ENCODE measurements at regions not wholly inside any gene's neighbourhood (a gene's known extent, or its start where the extent isn't known, plus 50 kb on each side); places are given as distances from the start of the nearest gene placed in this dataset.
"Not testable (repeated sequence)": the region's sequence is repeated elsewhere in the genome, so short reads cannot be mapped to it uniquely, and the experiment has no call there.

DNA sequence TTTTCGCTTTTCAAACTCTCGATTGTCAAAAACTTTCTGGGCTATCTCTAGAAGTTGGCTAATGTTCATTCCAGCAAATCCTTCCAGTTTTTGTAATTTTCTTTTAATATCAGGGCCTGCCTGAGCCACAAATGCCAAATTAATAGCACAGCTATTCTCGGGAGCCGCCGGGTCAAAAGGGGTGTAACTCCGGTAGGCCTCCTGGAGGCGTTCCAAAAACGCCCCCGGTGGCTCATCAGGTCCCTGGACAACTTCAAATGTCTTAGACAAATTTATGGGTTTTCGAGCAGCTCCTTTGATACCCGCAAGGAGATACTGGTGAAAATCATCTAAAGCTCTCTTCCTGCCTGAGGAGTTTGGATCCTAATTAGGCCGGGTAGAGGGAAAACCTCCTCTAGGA, 117.9 kb upstream of the PZP start:
- Mint-ChIP-seq H3K4me3 (peak overlapping the region in 1 of 3 experiments; percentile 12), H3K27me3 (ENCODE audit: low read depth) (peaks cover 13% of the 10 kb centered on the region), H3K36me3 (ENCODE audit: low read depth) (no peaks in the 10 kb centered on the region), H3K27ac (peak overlapping the region; percentile 32 to 48 (median 44)), H3K4me1 (peaks cover 37% of the 10 kb centered on the region), H3K9me3 (no peaks in the 10 kb centered on the region)
- TF ChIP-seq, protein P1, sequence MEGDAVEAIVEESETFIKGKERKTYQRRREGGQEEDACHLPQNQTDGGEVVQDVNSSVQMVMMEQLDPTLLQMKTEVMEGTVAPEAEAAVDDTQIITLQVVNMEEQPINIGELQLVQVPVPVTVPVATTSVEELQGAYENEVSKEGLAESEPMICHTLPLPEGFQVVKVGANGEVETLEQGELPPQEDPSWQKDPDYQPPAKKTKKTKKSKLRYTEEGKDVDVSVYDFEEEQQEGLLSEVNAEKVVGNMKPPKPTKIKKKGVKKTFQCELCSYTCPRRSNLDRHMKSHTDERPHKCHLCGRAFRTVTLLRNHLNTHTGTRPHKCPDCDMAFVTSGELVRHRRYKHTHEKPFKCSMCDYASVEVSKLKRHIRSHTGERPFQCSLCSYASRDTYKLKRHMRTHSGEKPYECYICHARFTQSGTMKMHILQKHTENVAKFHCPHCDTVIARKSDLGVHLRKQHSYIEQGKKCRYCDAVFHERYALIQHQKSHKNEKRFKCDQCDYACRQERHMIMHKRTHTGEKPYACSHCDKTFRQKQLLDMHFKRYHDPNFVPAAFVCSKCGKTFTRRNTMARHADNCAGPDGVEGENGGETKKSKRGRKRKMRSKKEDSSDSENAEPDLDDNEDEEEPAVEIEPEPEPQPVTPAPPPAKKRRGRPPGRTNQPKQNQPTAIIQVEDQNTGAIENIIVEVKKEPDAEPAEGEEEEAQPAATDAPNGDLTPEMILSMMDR (IDR thresholded peaks at IDR 0.05; ENCODE audit: unreplicated experiment in 3 of 3) = no peak

DNA sequence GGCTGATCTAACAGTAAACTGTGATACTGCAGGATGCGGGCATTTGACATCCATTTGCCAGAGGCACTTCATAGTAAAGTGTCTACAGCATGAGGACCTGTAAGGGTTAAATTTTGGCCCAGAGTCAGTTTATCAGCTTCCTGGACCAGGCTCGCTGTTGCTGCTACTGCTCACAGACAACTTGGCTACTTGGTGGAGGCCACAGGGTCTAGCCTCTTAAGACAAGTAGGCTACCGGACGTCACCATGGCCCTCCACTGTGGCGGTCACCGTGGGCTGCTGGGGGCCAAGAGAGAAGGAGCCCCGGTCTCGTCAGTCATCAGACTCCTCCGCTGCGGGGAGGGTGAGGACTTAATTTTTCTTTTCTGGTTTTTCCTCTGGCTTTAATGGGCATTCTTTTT, 117.3 kb upstream of the PZP start:
- H3K4me1 Mint-ChIP-seq = peaks cover 34% of the 10 kb centered on the region
- no peaks in the 10 kb centered on the region for H3K9me3 Mint-ChIP-seq
- peak overlapping the region in 1 of 3 experiments; percentile 12 for H3K4me3 Mint-ChIP-seq
- TF ChIP-seq, protein P1 (IDR thresholded peaks at IDR 0.05; ENCODE audit: unreplicated experiment in 3 of 3) = no peak
- H3K27me3 Mint-ChIP-seq (ENCODE audit: low read depth) = peaks cover 13% of the 10 kb centered on the region
- no peaks in the 10 kb centered on the region for H3K36me3 Mint-ChIP-seq (ENCODE audit: low read depth)
- peak overlapping the region; percentile 29 to 48 (median 32) for H3K27ac Mint-ChIP-seq

DNA sequence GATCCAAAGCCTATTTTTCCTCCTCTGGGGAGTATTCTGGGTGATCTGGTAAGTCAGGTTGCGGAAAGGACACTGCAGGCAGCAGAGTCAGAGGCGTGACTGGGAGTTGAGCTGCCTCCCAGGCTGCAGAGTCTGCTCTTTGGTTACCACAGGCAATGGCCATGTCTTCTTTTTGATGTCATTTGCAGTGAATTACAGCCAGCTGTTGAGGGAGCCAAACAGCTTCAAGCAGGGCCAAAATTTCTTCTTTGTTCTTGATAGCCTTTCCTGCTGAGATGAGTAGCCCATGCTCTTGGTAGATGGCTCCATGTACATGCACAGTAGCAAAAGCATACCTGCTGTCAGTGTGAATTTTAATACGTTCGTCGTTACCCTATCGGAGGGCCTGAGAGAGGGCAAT, 116.6 kb upstream of the PZP start:
- TF ChIP-seq, protein P1 (IDR thresholded peaks at IDR 0.05; ENCODE audit: unreplicated experiment in 3 of 3) = no peak
- Mint-ChIP-seq H3K4me3 (no peak overlapping the region), H3K9me3 (no peaks in the 10 kb centered on the region), H3K4me1 (peaks cover 36% of the 10 kb centered on the region), H3K27ac (peak overlapping the region in 2 of 3 experiments; percentile 25 to 29), H3K27me3 (ENCODE audit: low read depth) (peaks cover 13% of the 10 kb centered on the region), H3K36me3 (ENCODE audit: low read depth) (no peaks in the 10 kb centered on the region)

DNA sequence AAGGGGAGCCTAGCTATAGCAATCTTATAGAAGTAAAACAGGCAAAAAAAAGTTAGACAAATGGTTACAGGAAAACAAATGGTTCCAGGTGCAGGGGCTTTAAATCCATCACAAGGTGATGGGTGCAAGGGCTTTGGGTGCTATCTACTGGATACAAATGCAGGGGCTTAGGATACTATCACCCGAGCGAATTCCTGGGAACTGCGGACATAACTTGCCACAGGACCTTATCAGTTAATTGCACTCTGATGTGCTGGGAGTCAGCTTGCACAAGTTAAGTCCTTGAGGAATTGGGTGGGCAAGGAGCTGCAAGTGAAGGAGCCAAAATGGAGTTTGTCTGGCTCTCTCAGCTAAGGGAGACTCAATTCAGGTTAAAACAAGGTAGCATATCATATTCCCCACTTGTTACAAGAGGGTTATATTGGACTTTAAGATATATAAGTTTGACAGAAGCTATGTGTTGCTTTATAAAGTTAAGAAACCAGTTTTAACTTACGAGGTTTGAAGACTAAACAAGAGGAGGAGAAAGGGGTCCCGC, 115.0 kb upstream of the PZP start:
- Mint-ChIP-seq H3K36me3 (ENCODE audit: low read depth) (no peaks in the 10 kb centered on the region), H3K4me3 (no peak overlapping the region), H3K27ac (no peak overlapping the region), H3K27me3 (ENCODE audit: low read depth) (peaks cover 11% of the 10 kb centered on the region), H3K9me3 (no peaks in the 10 kb centered on the region), H3K4me1 (peaks cover 43% of the 10 kb centered on the region)
- TF ChIP-seq, protein P1 (IDR thresholded peaks at IDR 0.05; ENCODE audit: unreplicated experiment in 3 of 3) = no peak

DNA sequence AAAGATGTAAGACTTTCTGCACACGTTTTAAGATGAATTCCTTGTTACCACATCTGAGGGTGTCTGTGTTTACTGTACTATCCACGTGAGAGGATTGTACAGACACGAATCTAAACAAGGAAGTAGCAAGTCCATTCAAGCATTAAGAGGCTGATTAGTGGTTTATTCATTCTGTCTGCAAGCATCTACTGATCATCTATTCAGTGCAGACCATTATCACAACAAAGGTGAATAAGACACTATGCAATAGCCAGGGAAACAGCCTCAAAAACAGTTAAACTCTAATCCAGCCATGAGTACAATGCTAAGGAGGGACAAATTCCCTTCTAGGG, 111.6 kb upstream of the PZP start:
- TF ChIP-seq, protein P1 (IDR thresholded peaks at IDR 0.05; ENCODE audit: unreplicated experiment in 3 of 3) = no peak
- H3K27me3 Mint-ChIP-seq (ENCODE audit: low read depth) = peaks cover 7% of the 10 kb centered on the region
- H3K9me3 Mint-ChIP-seq = no peaks in the 10 kb centered on the region
- H3K36me3 Mint-ChIP-seq (ENCODE audit: low read depth) = no peaks in the 10 kb centered on the region
- H3K4me3 Mint-ChIP-seq = no peak overlapping the region
- H3K27ac Mint-ChIP-seq = peak overlapping the region; percentile 70 to 90 (median 87)
- H3K4me1 Mint-ChIP-seq = peaks cover 29% of the 10 kb centered on the region

DNA sequence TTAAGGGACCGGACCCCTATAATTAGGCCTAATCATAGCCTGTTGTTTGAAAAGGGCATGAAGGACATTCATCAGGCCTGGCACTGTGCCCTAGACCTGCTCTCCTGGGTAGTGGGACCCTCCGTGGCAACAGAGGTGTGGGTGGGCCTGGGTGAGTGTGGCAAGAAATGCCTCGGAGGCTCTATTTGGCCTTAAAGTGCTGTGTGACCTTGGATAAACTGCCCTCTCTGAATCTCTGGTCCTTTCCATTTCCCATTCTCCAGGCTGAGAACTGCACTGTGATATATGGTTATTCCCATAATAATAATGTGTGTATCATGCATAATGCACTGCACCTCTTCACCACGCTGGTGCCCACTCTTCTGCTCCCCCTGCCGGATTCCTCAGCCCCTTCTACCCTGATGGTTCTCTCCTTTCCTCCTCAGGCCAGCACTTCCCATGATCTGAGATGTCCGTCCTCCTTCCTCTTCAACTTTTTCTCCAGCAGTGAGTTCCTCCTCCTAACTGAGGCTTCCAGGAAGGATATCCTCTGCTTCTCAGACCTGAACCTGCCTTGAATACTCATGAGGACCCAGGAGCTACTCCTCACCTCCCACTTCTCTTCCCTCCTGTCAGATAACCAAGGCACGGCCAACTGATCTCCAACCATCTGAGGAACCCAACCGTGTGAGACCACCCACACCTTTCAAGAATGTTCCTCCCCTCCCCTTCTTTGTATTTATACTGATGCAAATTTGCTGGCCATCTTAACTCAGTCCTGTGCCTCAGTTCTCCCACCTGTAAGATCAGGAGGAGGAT, 111.0 kb upstream of the PZP start:
- TF ChIP-seq, protein P1 (IDR thresholded peaks at IDR 0.05; ENCODE audit: unreplicated experiment in 3 of 3) = no peak
- Mint-ChIP-seq H3K4me3 (no peak overlapping the region), H3K4me1 (peaks cover 25% of the 10 kb centered on the region), H3K27ac (peak overlapping the region; percentile 70 to 90 (median 87)), H3K9me3 (no peaks in the 10 kb centered on the region), H3K27me3 (ENCODE audit: low read depth) (peaks cover 7% of the 10 kb centered on the region), H3K36me3 (ENCODE audit: low read depth) (no peaks in the 10 kb centered on the region)

DNA sequence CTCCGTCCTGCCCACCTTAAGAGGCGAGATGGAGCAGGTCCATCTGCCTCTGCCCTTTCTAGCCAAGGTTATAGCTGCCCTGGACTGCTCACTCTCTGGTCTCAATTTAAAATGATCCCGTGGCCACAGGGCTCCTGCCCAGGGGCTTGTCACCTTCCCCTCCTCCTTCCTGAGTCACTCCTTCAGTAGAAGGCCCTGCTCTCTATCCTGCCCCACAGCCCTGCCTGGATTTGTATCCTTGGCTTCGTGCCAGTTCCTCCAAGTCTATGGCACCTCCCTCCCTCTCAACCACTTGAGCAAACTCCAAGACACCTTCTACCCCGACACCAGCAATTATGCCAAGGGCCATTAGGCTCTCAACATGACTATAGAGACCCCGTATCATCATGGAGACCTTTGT, 105.3 kb upstream of the PZP start:
- not testable (repeated sequence) for H3K9me3 Mint-ChIP-seq; H3K4me3 Mint-ChIP-seq; H3K4me1 Mint-ChIP-seq; H3K36me3 Mint-ChIP-seq (ENCODE audit: low read depth); H3K27me3 Mint-ChIP-seq (ENCODE audit: low read depth); H3K27ac Mint-ChIP-seq

DNA sequence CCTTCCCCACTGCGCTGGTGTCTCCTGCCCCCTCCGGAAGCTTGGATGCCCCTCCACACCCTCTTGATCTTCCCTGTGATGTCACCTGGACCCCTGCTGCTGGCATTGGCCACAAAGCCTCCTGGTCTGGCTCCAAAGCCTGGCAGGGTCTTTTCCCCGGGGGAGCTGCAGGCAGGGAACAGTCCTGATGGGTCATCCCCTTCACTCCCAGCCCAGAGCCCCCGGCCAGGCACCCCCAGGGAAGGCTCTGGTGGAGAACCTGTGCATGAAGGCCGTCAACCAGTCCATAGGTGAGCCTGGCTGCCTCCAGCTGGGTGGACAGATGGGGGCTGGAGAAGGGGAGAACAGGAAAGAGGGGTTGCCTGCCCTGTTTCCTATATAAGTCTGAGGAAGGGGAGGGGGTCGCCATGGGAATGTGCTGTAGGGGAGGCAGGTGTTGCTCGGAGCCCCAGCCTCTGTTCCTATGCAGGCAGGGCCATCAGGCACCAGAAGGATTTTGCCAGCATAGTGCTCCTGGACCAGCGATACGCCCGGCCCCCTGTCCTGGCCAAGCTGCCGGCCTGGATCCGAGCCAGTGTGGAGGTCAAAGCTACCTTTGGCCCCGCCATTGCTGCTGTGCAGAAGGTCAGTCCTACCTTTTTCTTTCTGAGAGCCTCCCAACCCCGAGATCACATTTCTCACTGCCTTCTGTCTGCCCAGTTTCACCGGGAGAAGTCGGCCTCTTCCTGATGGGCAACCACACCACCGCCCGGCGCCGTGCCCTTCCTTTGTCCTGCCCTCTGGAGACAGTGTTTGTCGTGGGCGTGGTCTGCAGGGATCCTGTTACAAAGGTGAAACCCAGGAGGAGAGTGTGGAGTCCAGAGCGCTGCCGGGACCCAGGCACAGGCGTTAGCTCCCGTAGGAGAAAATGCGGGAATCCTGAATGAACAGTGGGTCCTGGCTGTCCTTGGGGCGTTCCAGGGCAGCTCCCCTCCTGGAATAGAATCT, 104.5 kb upstream of the PZP start:
- not testable (repeated sequence) for H3K9me3 Mint-ChIP-seq; H3K27ac Mint-ChIP-seq; H3K27me3 Mint-ChIP-seq (ENCODE audit: low read depth); H3K4me3 Mint-ChIP-seq; H3K4me1 Mint-ChIP-seq; H3K36me3 Mint-ChIP-seq (ENCODE audit: low read depth)
